SW480 (cell line): ENCODE measurements at regions not wholly inside any gene's neighbourhood (a gene's known extent, or its start where the extent isn't known, plus 50 kb on each side); places are given as distances from the start of the nearest gene placed in this dataset.
"Not testable (repeated sequence)": the region's sequence is repeated elsewhere in the genome, so short reads cannot be mapped to it uniquely, and the experiment has no call there.

Experiments used
- DNase-seq: peaks from one replicate; pipeline ENCODE4 v3.0.0-alpha.2; 2016; ENCODE audit warnings: low spot score

- no peak for DNase-seq
Observed at GRCh38 chr6:168939041-168939440, 314.6 kb downstream of the THBS2 start.

GRCh38 chr6:168938546-168938945 lies 315.1 kb downstream of the THBS2 start:
- DNase-seq = no peak

GRCh38 chr6:168937054-168937453 lies 316.6 kb downstream of the THBS2 start:
- peak; percentile 5 for DNase-seq

GRCh38 chr6:168935628-168936010 lies 318.0 kb downstream of the THBS2 start:
- no peak for DNase-seq

- no peak for DNase-seq
Observed at GRCh38 chr6:168934660-168935627, 318.7 kb downstream of the THBS2 start.

- DNase-seq = not testable (repeated sequence)
Observed at GRCh38 chr6:168932171-168932570, 321.5 kb downstream of the THBS2 start.

GRCh38 chr6:168931072-168931471 lies 322.6 kb downstream of the THBS2 start:
- DNase-seq = not testable (repeated sequence)

GRCh38 chr6:168929871-168930450 lies 323.7 kb downstream of the THBS2 start:
- DNase-seq = no peak

GRCh38 chr6:168928012-168928411 lies 325.6 kb downstream of the THBS2 start:
- no peak for DNase-seq

- DNase-seq = no peak
Observed at GRCh38 chr6:168927026-168927425, 326.6 kb downstream of the THBS2 start.

- no peak for DNase-seq
Observed at GRCh38 chr6:168926306-168926705, 327.3 kb downstream of the THBS2 start.

GRCh38 chr6:168925671-168926070 lies 328.0 kb downstream of the THBS2 start:
- no peak for DNase-seq

- DNase-seq = no peak
Observed at GRCh38 chr6:168923171-168923570, 330.5 kb downstream of the THBS2 start.

- no peak for DNase-seq
Observed at GRCh38 chr6:168922436-168922835, 331.2 kb downstream of the THBS2 start.

- DNase-seq = no peak
Observed at GRCh38 chr6:168920289-168920688, 333.4 kb downstream of the THBS2 start.

- DNase-seq = no peak
Observed at GRCh38 chr6:168919470-168920179, 334.0 kb downstream of the THBS2 start.

GRCh38 chr6:168916576-168917211 lies 337.0 kb downstream of the THBS2 start:
- no peak for DNase-seq

GRCh38 chr6:168915855-168916254 lies 337.8 kb downstream of the THBS2 start:
- no peak for DNase-seq

GRCh38 chr6:168915242-168915641 lies 338.4 kb downstream of the THBS2 start:
- DNase-seq = no peak

- DNase-seq = no peak
Observed at GRCh38 chr6:168913866-168914469, 339.7 kb downstream of the THBS2 start.

GRCh38 chr6:168913231-168913865 lies 340.3 kb downstream of the THBS2 start:
- not testable (repeated sequence) for DNase-seq
